PC-3 (cell line): ENCODE measurements at regions not wholly inside any gene's neighbourhood (a gene's known extent, or its start where the extent isn't known, plus 50 kb on each side); places are given as distances from the start of the nearest gene placed in this dataset.

Source experiments
- CTCF ChIP-seq: fragments of 300-600 bp; sonication (generic); conservative IDR thresholded peaks from 2 replicates; pipeline ENCODE4 v1.5.1; 2017; ENCODE audit warnings: antibody characterized with exemption, low read depth, mild to moderate bottlenecking, low read length
- EZH2 ChIP-seq: fragments of 300-600 bp; sonication (generic); IDR thresholded peaks from one replicate; pipeline ENCODE4 v1.6.1; 2017; ENCODE audit warnings: antibody characterized with exemption, mild to moderate bottlenecking, low read length; ENCODE audit not compliant: unreplicated experiment
- EZH2phosphoT487 ChIP-seq: fragments of 300-600 bp; sonication (generic); IDR thresholded peaks from 2 replicates; pipeline ENCODE4 v1.6.1; 2018; ENCODE audit warnings: mild to moderate bottlenecking, antibody characterized with exemption, low read length, borderline replicate concordance

- no peak for TF ChIP-seq CTCF
- TF ChIP-seq EZH2: no peak
- no peak for TF ChIP-seq EZH2phosphoT487
Measured at GRCh38 chr9:118515947-118516346, 811.7 kb downstream of the TLR4 start.
